Ectodermal cell (in vitro differentiated cells): ENCODE measurements at regions not wholly inside any gene's neighbourhood (a gene's known extent, or its start where the extent isn't known, plus 50 kb on each side); places are given as distances from the start of the nearest gene placed in this dataset.
"Not testable (repeated sequence)": the region's sequence is repeated elsewhere in the genome, so short reads cannot be mapped to it uniquely, and the experiment has no call there.

Experiments
- H3K27ac ChIP-seq: 2 replicates; pipeline ENCODE4 v1.7.0; 2013; ENCODE audit warnings: mild to moderate bottlenecking, low read depth, low read length; ENCODE audit not compliant: insufficient read depth, poor library complexity, severe bottlenecking
- H3K27me3 ChIP-seq: 2 replicates; pipeline ENCODE4 v1.7.0; 2013; ENCODE audit warnings: mild to moderate bottlenecking, low read length; ENCODE audit not compliant: insufficient read depth, control insufficient read depth, poor library complexity, severe bottlenecking
- H3K36me3 ChIP-seq: one replicate; pipeline ENCODE4 v1.7.0; 2013; ENCODE audit warnings: low read length; ENCODE audit not compliant: control insufficient read depth, insufficient read depth
- H3K4me1 ChIP-seq: one replicate; pipeline ENCODE4 v1.7.0; 2013; ENCODE audit warnings: low read length; ENCODE audit not compliant: control insufficient read depth, insufficient read depth
- H3K4me3 ChIP-seq: 2 replicates; pipeline ENCODE4 v1.7.0; 2013; ENCODE audit warnings: low read depth, low read length, control low read depth; ENCODE audit not compliant: insufficient read depth
- H3K9me3 ChIP-seq: 2 replicates; pipeline ENCODE4 v1.7.0; 2013; ENCODE audit warnings: mild to moderate bottlenecking, low read length, moderate library complexity; ENCODE audit not compliant: control insufficient read depth
- WGBS, 2 experiments: methylation state at CpG; one replicate each; pipeline ENCODE4 v1.1.7; 2013; ENCODE audit warnings: missing lambda C conversion rate in 2 of 2; 5-methylcytosine and 5-hydroxymethylcytosine counted together

- H3K27me3 ChIP-seq = peaks cover 7% of the 10 kb centered on the region
- 50 to 60% methylated on average over 3 of the region's 3 CpGs for WGBS, 2 experiments
- no peaks in the 10 kb centered on the region for H3K9me3 ChIP-seq
- H3K4me3 ChIP-seq = no peak overlapping the region
- no peak overlapping the region for H3K27ac ChIP-seq
- H3K36me3 ChIP-seq = no peaks in the 10 kb centered on the region
- no peaks in the 10 kb centered on the region for H3K4me1 ChIP-seq
These were observed 489.0 kb upstream of the AUTS2 start for GRCh38 chr7:69109246-69109645.

- Histone ChIP-seq H3K4me3 (no peak overlapping the region), H3K4me1 (no peaks in the 10 kb centered on the region), H3K36me3 (no peaks in the 10 kb centered on the region), H3K9me3 (no peaks in the 10 kb centered on the region), H3K27ac (no peak overlapping the region), H3K27me3 (peaks cover 7% of the 10 kb centered on the region)
- WGBS, 2 experiments = 92 to 95% methylated on average over 7 of the region's 7 CpGs
These were observed 488.4 kb upstream of the AUTS2 start for GRCh38 chr7:69109879-69110278.

GRCh38 chr7:69110450-69111050 is 487.7 kb upstream of the AUTS2 start:
- H3K9me3 ChIP-seq = no peaks in the 10 kb centered on the region
- H3K27me3 ChIP-seq = peaks cover 7% of the 10 kb centered on the region
- H3K4me1 ChIP-seq = no peaks in the 10 kb centered on the region
- H3K36me3 ChIP-seq = no peaks in the 10 kb centered on the region
- no peak overlapping the region for H3K27ac ChIP-seq
- 92 to 94% methylated on average over 10 of the region's 10 CpGs for WGBS, 2 experiments
- H3K4me3 ChIP-seq = no peak overlapping the region

- H3K4me3 ChIP-seq = no peak overlapping the region
- no peaks in the 10 kb centered on the region for H3K36me3 ChIP-seq
- 88 to 100% methylated on average over 1 to 2 of the region's 2 CpGs for WGBS, 2 experiments
- no peaks in the 10 kb centered on the region for H3K27me3 ChIP-seq
- no peak overlapping the region for H3K27ac ChIP-seq
- no peaks in the 10 kb centered on the region for H3K9me3 ChIP-seq
- no peaks in the 10 kb centered on the region for H3K4me1 ChIP-seq
These were observed 483.9 kb upstream of the AUTS2 start for GRCh38 chr7:69114374-69114773.

- 35% methylated on average over 3 of the region's 3 CpGs for WGBS, 2 experiments
- no peak overlapping the region for H3K4me3 ChIP-seq
- H3K4me1 ChIP-seq = no peaks in the 10 kb centered on the region
- no peak overlapping the region for H3K27ac ChIP-seq
- no peaks in the 10 kb centered on the region for H3K9me3 ChIP-seq
- no peaks in the 10 kb centered on the region for H3K27me3 ChIP-seq
- H3K36me3 ChIP-seq = no peaks in the 10 kb centered on the region
These were observed 482.5 kb upstream of the AUTS2 start for GRCh38 chr7:69115788-69116187.

- not testable (repeated sequence) for H3K4me1 ChIP-seq, H3K36me3 ChIP-seq, H3K27me3 ChIP-seq, H3K9me3 ChIP-seq, H3K4me3 ChIP-seq, H3K27ac ChIP-seq
- WGBS, 2 experiments = 93 to 95% methylated on average over 4 of the region's 4 CpGs
These were observed 482.1 kb upstream of the AUTS2 start for GRCh38 chr7:69116196-69116595.

GRCh38 chr7:69122953-69123352 is 475.3 kb upstream of the AUTS2 start:
- 87 to 89% methylated on average over 7 of the region's 7 CpGs for whole genome bisulfite sequencing, 2 experiments
- Histone ChIP-seq H3K4me1 (no peaks in the 10 kb centered on the region), H3K27ac (no peak overlapping the region), H3K4me3 (no peak overlapping the region), H3K9me3 (no peaks in the 10 kb centered on the region), H3K36me3 (no peaks in the 10 kb centered on the region), H3K27me3 (peaks cover 8% of the 10 kb centered on the region)

- Histone ChIP-seq H3K27me3 (peaks cover 8% of the 10 kb centered on the region), H3K4me1 (peaks cover 9% of the 10 kb centered on the region), H3K27ac (no peak overlapping the region), H3K4me3 (no peak overlapping the region), H3K36me3 (no peaks in the 10 kb centered on the region), H3K9me3 (no peaks in the 10 kb centered on the region)
- 93 to 96% methylated on average over 7 of the region's 7 CpGs for WGBS, 2 experiments
These were observed 471.3 kb upstream of the AUTS2 start for GRCh38 chr7:69126896-69127479.

GRCh38 chr7:69129524-69129923 is 468.8 kb upstream of the AUTS2 start:
- Histone ChIP-seq H3K36me3 (no peaks in the 10 kb centered on the region), H3K9me3 (no peaks in the 10 kb centered on the region), H3K27me3 (peaks cover 8% of the 10 kb centered on the region), H3K27ac (no peak overlapping the region), H3K4me3 (no peak overlapping the region), H3K4me1 (peaks cover 9% of the 10 kb centered on the region)
- 83 to 92% methylated on average over 4 of the region's 4 CpGs for WGBS, 2 experiments

GRCh38 chr7:69129951-69130350 is 468.3 kb upstream of the AUTS2 start:
- H3K4me3 ChIP-seq = no peak overlapping the region
- H3K27me3 ChIP-seq = peaks cover 8% of the 10 kb centered on the region
- WGBS, 2 experiments = 61 to 79% methylated on average over 6 to 7 of the region's 7 CpGs

More at GRCh38 chr7:69129951-69130350, 468.3 kb upstream of the AUTS2 start:
- H3K27ac ChIP-seq = no peak overlapping the region
- H3K36me3 ChIP-seq = no peaks in the 10 kb centered on the region
- H3K9me3 ChIP-seq = no peaks in the 10 kb centered on the region
- peaks cover 9% of the 10 kb centered on the region for H3K4me1 ChIP-seq
